ENCODE measurements at regions not wholly inside any gene's neighbourhood (a gene's known extent, or its start where the extent isn't known, plus 50 kb on each side); places are given as distances from the start of the nearest gene placed in this dataset.

DNA sequence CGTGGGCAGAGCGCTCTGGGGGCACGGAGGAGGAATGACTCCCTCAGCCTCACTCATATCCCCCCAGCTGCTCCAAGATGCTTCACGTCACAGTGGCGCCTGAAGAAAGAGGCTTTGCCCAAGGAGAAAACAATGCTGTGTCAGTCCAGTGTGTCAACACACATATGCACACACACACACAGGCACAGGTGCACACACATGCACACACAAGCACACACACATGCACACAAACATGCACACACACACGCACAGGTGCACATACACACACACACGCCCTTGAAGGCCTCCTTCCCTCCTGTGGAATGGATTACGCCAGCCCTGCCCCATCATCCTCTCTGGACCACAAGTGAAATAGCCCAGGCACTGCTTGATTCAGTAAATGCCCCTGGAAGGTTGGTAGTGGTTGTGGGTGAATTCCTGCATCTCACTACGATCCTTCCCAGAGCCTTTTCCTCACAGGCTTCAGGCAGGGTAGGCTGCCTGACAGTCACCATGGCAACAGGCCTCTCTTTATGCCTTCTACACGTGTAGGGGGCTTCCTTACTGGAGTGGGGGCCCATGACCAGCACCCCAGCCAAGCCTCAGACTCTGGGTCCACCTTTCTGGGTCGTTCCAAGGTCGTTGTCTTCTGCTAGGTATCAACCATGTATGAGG, 371.5 kb upstream of the PODXL start:
- TF ChIP-seq, protein P1, sequence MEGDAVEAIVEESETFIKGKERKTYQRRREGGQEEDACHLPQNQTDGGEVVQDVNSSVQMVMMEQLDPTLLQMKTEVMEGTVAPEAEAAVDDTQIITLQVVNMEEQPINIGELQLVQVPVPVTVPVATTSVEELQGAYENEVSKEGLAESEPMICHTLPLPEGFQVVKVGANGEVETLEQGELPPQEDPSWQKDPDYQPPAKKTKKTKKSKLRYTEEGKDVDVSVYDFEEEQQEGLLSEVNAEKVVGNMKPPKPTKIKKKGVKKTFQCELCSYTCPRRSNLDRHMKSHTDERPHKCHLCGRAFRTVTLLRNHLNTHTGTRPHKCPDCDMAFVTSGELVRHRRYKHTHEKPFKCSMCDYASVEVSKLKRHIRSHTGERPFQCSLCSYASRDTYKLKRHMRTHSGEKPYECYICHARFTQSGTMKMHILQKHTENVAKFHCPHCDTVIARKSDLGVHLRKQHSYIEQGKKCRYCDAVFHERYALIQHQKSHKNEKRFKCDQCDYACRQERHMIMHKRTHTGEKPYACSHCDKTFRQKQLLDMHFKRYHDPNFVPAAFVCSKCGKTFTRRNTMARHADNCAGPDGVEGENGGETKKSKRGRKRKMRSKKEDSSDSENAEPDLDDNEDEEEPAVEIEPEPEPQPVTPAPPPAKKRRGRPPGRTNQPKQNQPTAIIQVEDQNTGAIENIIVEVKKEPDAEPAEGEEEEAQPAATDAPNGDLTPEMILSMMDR (conservative IDR thresholded peaks at IDR 0.05 in 1 of 2, IDR thresholded peaks at IDR 0.05 in 1 of 2; ENCODE audit: extremely low read depth in 1 of 2, insufficient read depth in 1 of 2, low read depth in 1 of 2, low read length in 2 of 2) = no peak
- TF ChIP-seq EZH2 (IDR thresholded peaks at IDR 0.05; ENCODE audit: borderline replicate concordance, low read length) = no peak
